ENCODE measurements at regions not wholly inside any gene's neighbourhood (a gene's known extent, or its start where the extent isn't known, plus 50 kb on each side); places are given as distances from the start of the nearest gene placed in this dataset.

GRCh38 chr12:74394647-74395046 is 143.0 kb upstream of the ATXN7L3B start:
- Histone ChIP-seq H3K9me3 (0 out of 3 replicates have a peak, but pooled peaks cover 8% of the 10 kb centered on the region), H3K4me1 (peaks cover 19% of the 10 kb centered on the region), H3K4me2 (no peak overlapping the region), H3K4me3 (no peak overlapping the region), H3K27ac (0 out of 6 replicates have a peak overlapping the region, but pooled peaks of 1 of the 2 experiments have one; percentile 18)
- CTCF ChIA-PET, result no interaction called here
- DNase-seq (ENCODE audit: low read depth in 1 of 2, low spot score in 1 of 2) (no peak), FAIRE-seq (no peak), ATAC-seq (no peak)
- TF ChIP-seq MAX (IDR thresholded peaks at IDR 0.05), result no peak
- TF ChIP-seq KDM1A (IDR thresholded peaks at IDR 0.05; ENCODE audit: low read depth), result no peak
- no peak for TF ChIP-seq EHMT2 (IDR thresholded peaks at IDR 0.05; ENCODE audit: low read depth)
- TF ChIP-seq REST (IDR thresholded peaks at IDR 0.05), result no peak
- TF ChIP-seq JUN (IDR thresholded peaks at IDR 0.05), result no peak
- no peak for TF ChIP-seq CBX2 (IDR thresholded peaks at IDR 0.05; ENCODE audit: borderline replicate concordance, low read depth)
- no peak for TF ChIP-seq CBX8 (IDR thresholded peaks at IDR 0.05)
- no peak for TF ChIP-seq NFE2L2 (conservative IDR thresholded peaks at IDR 0.05; ENCODE audit: low read length)
- TF ChIP-seq RCOR1 (IDR thresholded peaks at IDR 0.05; ENCODE audit: low read depth, low read length), result no peak
- WGBS (ENCODE audit: missing lambda C conversion rate), result 74% methylated on average over 1 of the region's 1 CpG
- POLR2A ChIA-PET, result no interaction called here

- Histone ChIP-seq H3K4me3 (peak overlapping the region; percentile 43; the same call in 2 of the 3 replicates), H3K4me1 (peaks cover 27% of the 10 kb centered on the region), H3K4me2 (peak overlapping the region; percentile 76), H3K27ac (peak overlapping the region; percentile 80 to 88), H3K9me3 (peaks cover 11% of the 10 kb centered on the region; the same call in 1 of the 3 replicates)
- WGBS (ENCODE audit: missing lambda C conversion rate), result 43% methylated on average over 2 of the region's 2 CpGs
- peak; percentile 49 for FAIRE-seq
- CTCF ChIA-PET, result interaction anchor here (0.6 to 1.6 kb wide), 3 partner anchors 11 to 465 kb away, joined by 3 to 5 read pairs (median 4); no protein-coding TSS in a partner anchor
- POLR2A ChIA-PET, result no interaction called here
- TF ChIP-seq CEBPB (IDR thresholded peaks at IDR 0.05), result peak; percentile 57 to 78; a peak in 3 of 4 replicates
- TF ChIP-seq POLR2AphosphoS2 (conservative IDR thresholded peaks at IDR 0.05; ENCODE audit: low read length), result no peak
- peak in 1 of 2 experiments; percentile 25; a peak in 2 of 5 replicates for TF ChIP-seq EP300 (IDR thresholded peaks at IDR 0.05)
- peak; percentile 11 to 81 for DNase-seq (ENCODE audit: low read depth in 1 of 2, low spot score in 1 of 2)
- 0 out of 6 replicates have a peak, but pooled peaks of 1 of the 2 experiments have one; percentile 35 for ATAC-seq
Measured at GRCh38 chr12:74401035-74401434, 136.6 kb upstream of the ATXN7L3B start.

GRCh38 chr12:74401966-74402365 is 135.7 kb upstream of the ATXN7L3B start:
- ChIA-PET CTCF (interaction anchor here (2.1 to 2.7 kb wide), 2 partner anchors 10 to 13 kb away, joined by 7 to 15 read pairs; no protein-coding TSS in a partner anchor), POLR2A (no interaction called here)
- WGBS (ENCODE audit: missing lambda C conversion rate), result 13% methylated on average over 3 of the region's 3 CpGs
- TF ChIP-seq ZSCAN20 (CRISPR knock-in tag; IDR thresholded peaks at IDR 0.05) (no peak), HDAC2 (IDR thresholded peaks at IDR 0.05) (no peak), GATA3 (IDR thresholded peaks at IDR 0.05; ENCODE audit: borderline replicate concordance) (no peak), SMC3 (IDR thresholded peaks at IDR 0.05) (no peak), ATOH8 (CRISPR knock-in tag; IDR thresholded peaks at IDR 0.05; ENCODE audit: low read depth) (no peak), EHF (CRISPR knock-in tag; IDR thresholded peaks at IDR 0.05) (no peak), EP300 (IDR thresholded peaks at IDR 0.05) (no peak), MYC (IDR thresholded peaks at IDR 0.05; ENCODE audit: borderline replicate concordance, low read length) (no peak), ZC3H11A (IDR thresholded peaks at IDR 0.05) (no peak), MAX (IDR thresholded peaks at IDR 0.05) (no peak), HES2 (IDR thresholded peaks at IDR 0.05) (no peak), HOXA7 (CRISPR knock-in tag; IDR thresholded peaks at IDR 0.05) (no peak), NPAS2 (CRISPR knock-in tag; IDR thresholded peaks at IDR 0.05; ENCODE audit: borderline replicate concordance) (no peak), CEBPB (IDR thresholded peaks at IDR 0.05) (no peak)
- ATAC-seq (peak; percentile 81 to 95), DNase-seq (ENCODE audit: low read depth in 1 of 2, low spot score in 1 of 2) (peak; percentile 28 to 79), FAIRE-seq (no peak)
- Histone ChIP-seq H3K4me2 (peak overlapping the region; percentile 76), H3K4me1 (peaks cover 27% of the 10 kb centered on the region), H3K27ac (peak overlapping the region; percentile 80 to 97), H3K4me3 (peak overlapping the region; percentile 43; the same call in 2 of the 3 replicates), H3K9me3 (peaks cover 11% of the 10 kb centered on the region; the same call in 1 of the 3 replicates)

Data from A549 (cell line).